ENCODE measurements at regions not wholly inside any gene's neighbourhood (a gene's known extent, or its start where the extent isn't known, plus 50 kb on each side); places are given as distances from the start of the nearest gene placed in this dataset.

DNA sequence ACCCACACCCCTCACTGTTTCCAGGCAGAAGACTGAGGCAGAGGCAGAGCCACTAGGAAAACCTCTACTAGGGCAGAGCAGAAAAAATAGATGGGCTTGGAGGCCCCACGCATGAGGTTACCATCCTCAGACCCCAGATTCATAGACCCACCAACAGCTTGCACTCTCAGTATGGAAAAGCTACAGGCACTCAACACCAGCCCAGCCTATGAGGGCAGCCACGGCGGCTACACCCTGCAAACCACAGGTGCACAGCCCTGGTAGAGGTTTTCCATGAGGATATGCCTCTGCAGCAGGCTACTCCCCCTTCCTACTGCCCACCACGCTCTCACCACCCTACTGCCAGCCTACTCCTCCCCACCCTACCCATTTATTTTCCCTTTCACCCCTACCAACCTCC, 235.1 kb downstream of the CWH43 start:
- TF ChIP-seq POLR2AphosphoS5 (IDR thresholded peaks at IDR 0.05; ENCODE audit: low read depth, low read length) (no peak), CTCF (IDR thresholded peaks at IDR 0.05) (no peak), SIN3A (IDR thresholded peaks at IDR 0.05; ENCODE audit: borderline replicate concordance, insufficient read depth, low read depth, low read length) (no peak), TCF7L2 (IDR thresholded peaks at IDR 0.05; ENCODE audit: low read depth, low read length) (no peak)
- TF ChIP-seq, protein P1, sequence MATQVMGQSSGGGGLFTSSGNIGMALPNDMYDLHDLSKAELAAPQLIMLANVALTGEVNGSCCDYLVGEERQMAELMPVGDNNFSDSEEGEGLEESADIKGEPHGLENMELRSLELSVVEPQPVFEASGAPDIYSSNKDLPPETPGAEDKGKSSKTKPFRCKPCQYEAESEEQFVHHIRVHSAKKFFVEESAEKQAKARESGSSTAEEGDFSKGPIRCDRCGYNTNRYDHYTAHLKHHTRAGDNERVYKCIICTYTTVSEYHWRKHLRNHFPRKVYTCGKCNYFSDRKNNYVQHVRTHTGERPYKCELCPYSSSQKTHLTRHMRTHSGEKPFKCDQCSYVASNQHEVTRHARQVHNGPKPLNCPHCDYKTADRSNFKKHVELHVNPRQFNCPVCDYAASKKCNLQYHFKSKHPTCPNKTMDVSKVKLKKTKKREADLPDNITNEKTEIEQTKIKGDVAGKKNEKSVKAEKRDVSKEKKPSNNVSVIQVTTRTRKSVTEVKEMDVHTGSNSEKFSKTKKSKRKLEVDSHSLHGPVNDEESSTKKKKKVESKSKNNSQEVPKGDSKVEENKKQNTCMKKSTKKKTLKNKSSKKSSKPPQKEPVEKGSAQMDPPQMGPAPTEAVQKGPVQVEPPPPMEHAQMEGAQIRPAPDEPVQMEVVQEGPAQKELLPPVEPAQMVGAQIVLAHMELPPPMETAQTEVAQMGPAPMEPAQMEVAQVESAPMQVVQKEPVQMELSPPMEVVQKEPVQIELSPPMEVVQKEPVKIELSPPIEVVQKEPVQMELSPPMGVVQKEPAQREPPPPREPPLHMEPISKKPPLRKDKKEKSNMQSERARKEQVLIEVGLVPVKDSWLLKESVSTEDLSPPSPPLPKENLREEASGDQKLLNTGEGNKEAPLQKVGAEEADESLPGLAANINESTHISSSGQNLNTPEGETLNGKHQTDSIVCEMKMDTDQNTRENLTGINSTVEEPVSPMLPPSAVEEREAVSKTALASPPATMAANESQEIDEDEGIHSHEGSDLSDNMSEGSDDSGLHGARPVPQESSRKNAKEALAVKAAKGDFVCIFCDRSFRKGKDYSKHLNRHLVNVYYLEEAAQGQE (IDR thresholded peaks at IDR 0.05; ENCODE audit: insufficient read depth in 1 of 2, low read depth in 2 of 2, low read length in 1 of 2), result no peak

Measured in Panc1 (cell line).